ENCODE measurements at regions not wholly inside any gene's neighbourhood (a gene's known extent, or its start where the extent isn't known, plus 50 kb on each side); places are given as distances from the start of the nearest gene placed in this dataset.

- no peak for DNase-seq
Observed at GRCh38 chr13:73960474-73960873, 173.7 kb downstream of the KLF12 start.

GRCh38 chr13:73958657-73959397 lies 175.4 kb downstream of the KLF12 start:
- DNase-seq, result no peak

- no peak for DNase-seq
Observed at GRCh38 chr13:73957889-73958288, 176.3 kb downstream of the KLF12 start.

GRCh38 chr13:73956795-73957408 lies 177.3 kb downstream of the KLF12 start:
- no peak for DNase-seq

GRCh38 chr13:73955977-73956500 lies 178.2 kb downstream of the KLF12 start:
- DNase-seq, result no peak

GRCh38 chr13:73954808-73955207 lies 179.4 kb downstream of the KLF12 start:
- no peak for DNase-seq

GRCh38 chr13:73952648-73953047 lies 181.6 kb downstream of the KLF12 start:
- DNase-seq, result no peak

- DNase-seq, result no peak
Observed at GRCh38 chr13:73948848-73949529, 185.2 kb downstream of the KLF12 start.

GRCh38 chr13:73945871-73946270 lies 188.3 kb downstream of the KLF12 start:
- no peak for DNase-seq

GRCh38 chr13:73945382-73945781 lies 188.8 kb downstream of the KLF12 start:
- no peak for DNase-seq

GRCh38 chr13:73943965-73944233 lies 190.3 kb downstream of the KLF12 start:
- DNase-seq, result no peak

- peak; percentile 8 for DNase-seq
Observed at GRCh38 chr13:73943137-73943964, 190.9 kb downstream of the KLF12 start.

GRCh38 chr13:73941752-73942151 lies 192.5 kb downstream of the KLF12 start:
- no peak for DNase-seq

- DNase-seq, result no peak
Observed at GRCh38 chr13:73940098-73940497, 194.1 kb downstream of the KLF12 start.

- DNase-seq, result no peak
Observed at GRCh38 chr13:73939603-73940002, 194.6 kb downstream of the KLF12 start.

GRCh38 chr13:73939071-73939380 lies 195.2 kb downstream of the KLF12 start:
- DNase-seq, result no peak

- no peak for DNase-seq
Observed at GRCh38 chr13:73938372-73939070, 195.7 kb downstream of the KLF12 start.

GRCh38 chr13:73937441-73937840 lies 196.8 kb downstream of the KLF12 start:
- DNase-seq, result no peak

- no peak for DNase-seq
Observed at GRCh38 chr13:73935991-73936390, 198.2 kb downstream of the KLF12 start.

- DNase-seq, result no peak
Observed at GRCh38 chr13:73934771-73935170, 199.4 kb downstream of the KLF12 start.

GRCh38 chr13:73934215-73934641 lies 200.0 kb downstream of the KLF12 start:
- no peak for DNase-seq

GRCh38 chr13:73933795-73934194 lies 200.4 kb downstream of the KLF12 start:
- no peak for DNase-seq

- no peak for DNase-seq
Observed at GRCh38 chr13:73932091-73932490, 202.1 kb downstream of the KLF12 start.
